GM12878 (cell line): ENCODE measurements at regions not wholly inside any gene's neighbourhood (a gene's known extent, or its start where the extent isn't known, plus 50 kb on each side); places are given as distances from the start of the nearest gene placed in this dataset.

ENCODE experiments used
- ATAC-seq: fragments of 200-7000 bp; cut with Tn5 transposase; 3 replicates; pipeline ENCODE4 v1.9.1; 2020; ENCODE audit warnings: mild to moderate bottlenecking, moderate library complexity
- BruUV-seq: library from RNA; stranded (reverse); fragments of 400-500 nt; replicated peaks from 2 replicates; lab custom pipeline; 2021; lab: Mats Ljungman, UMichigan
- CTCF ChIA-PET: fragments of 300-600 bp; sonication (Branson Sonifier 250); formaldehyde crosslinking; extraction: SDS; loops from one replicate; lab custom pipeline; 2021; ENCODE audit warnings: inconsistent platforms; lab: Yijun Ruan, JAX
- POLR2A ChIA-PET: fragments of 350-600 bp; formaldehyde crosslinking; extraction: SDS; loops from one replicate; lab custom pipeline; 2021; ENCODE audit warnings: inconsistent platforms; lab: Charles Lee
- RAD21 ChIA-PET: fragments of 300-600 bp; sonication (Branson Sonifier 250); formaldehyde crosslinking; loops from one replicate; lab custom pipeline; 2023; ENCODE audit warnings: antibody characterized with exemption; ENCODE audit not compliant: unreplicated experiment; lab: Charles Lee
- SMC1A ChIA-PET: fragments of 300-600 bp; sonication (Branson Sonifier 250); formaldehyde crosslinking; loops from one replicate; lab custom pipeline; 2023; ENCODE audit not compliant: unreplicated experiment, uncharacterized antibody; lab: Charles Lee
- DNase-seq: peaks from one replicate; pipeline ENCODE4 v3.0.0-alpha.2; 2011; ENCODE audit warnings: low read depth, low spot score
- FAIRE-seq: peaks from 3 replicates; lab custom pipeline; 2011; peaks lifted over from hg19 to GRCh38; lab: Jason Lieb, UNC
- H2AFZ ChIP-seq: 2 replicates; pipeline ENCODE4 v1.6.0; 2011; ENCODE audit warnings: low read depth, low read length, control low read depth; ENCODE audit not compliant: control insufficient read depth
- H3K27ac ChIP-seq: 2 replicates; pipeline ENCODE4 v1.5.1; 2011; ENCODE audit warnings: control low read depth; ENCODE audit not compliant: control insufficient read depth, insufficient read depth
- H3K27me3 ChIP-seq, 2 experiments: replicated peaks in 1 of 2; 2 replicates each; pipeline versions ENCODE4 v1.6.0 to v1.6.1; 2011; ENCODE audit warnings: low read length in 1 of 2; ENCODE audit not compliant: control insufficient read depth in 2 of 2, insufficient read depth in 2 of 2
- H3K36me3 ChIP-seq, 2 experiments: 2 replicates each; pipeline ENCODE4 v1.5.1; 2011; ENCODE audit warnings: low read length in 1 of 2; ENCODE audit not compliant: control insufficient read depth in 2 of 2, insufficient read depth in 2 of 2
- H3K4me1 ChIP-seq: 2 replicates; pipeline ENCODE4 v1.6.1; 2011; ENCODE audit warnings: mild to moderate bottlenecking, low read length, moderate library complexity, mixed read lengths; ENCODE audit not compliant: control insufficient read depth, insufficient read depth
- H3K4me2 ChIP-seq: 2 replicates; pipeline ENCODE4 v1.6.0; 2011; ENCODE audit warnings: control low read depth; ENCODE audit not compliant: control insufficient read depth, insufficient read depth
- H3K4me3 ChIP-seq: fragments of 200-600 bp; sonication (generic); 2 replicates; pipeline ENCODE4 v1.5.1; 2016
- H3K79me2 ChIP-seq: 2 replicates; pipeline ENCODE4 v1.6.0; 2011; ENCODE audit warnings: low read length; ENCODE audit not compliant: control insufficient read depth, insufficient read depth
- H3K9ac ChIP-seq: 2 replicates; pipeline ENCODE4 v1.8.0; 2011; ENCODE audit warnings: low read length, control low read depth, mixed read lengths; ENCODE audit not compliant: control insufficient read depth, insufficient read depth
- H3K9me3 ChIP-seq: replicated peaks from 3 replicates; pipeline ENCODE4 v1.5.1; 2011; ENCODE audit warnings: mild to moderate bottlenecking, low read length; ENCODE audit not compliant: control insufficient read depth, insufficient read depth
- H4K20me1 ChIP-seq: 2 replicates; pipeline ENCODE4 v1.6.0; 2011; ENCODE audit not compliant: control insufficient read depth, insufficient read depth
- ATF7 ChIP-seq: fragments of 450-650 bp; IDR thresholded peaks from 2 replicates; pipeline ENCODE4 v1.6.1; 2016; ENCODE audit warnings: low read depth, mild to moderate bottlenecking
- BMI1 ChIP-seq: fragments of 450-650 bp; IDR thresholded peaks from 2 replicates; pipeline ENCODE4 v1.6.1; 2016; ENCODE audit warnings: mild to moderate bottlenecking, moderate library complexity, borderline replicate concordance
- CBX5 ChIP-seq: sonication (generic); IDR thresholded peaks from 2 replicates; pipeline ENCODE4 v1.6.1; 2016; ENCODE audit warnings: low read depth, moderate library complexity, mild to moderate bottlenecking, inconsistent platforms
- CEBPZ ChIP-seq: fragments of 150-350 bp; IDR thresholded peaks from 2 replicates; pipeline ENCODE4 v1.6.1; 2016; ENCODE audit warnings: low read depth, low read length
- HSF1 ChIP-seq: fragments of 150-350 bp; IDR thresholded peaks from 2 replicates; pipeline ENCODE4 v1.6.1; 2014; ENCODE audit warnings: mild to moderate bottlenecking, low read depth, low read length
- JUND ChIP-seq: IDR thresholded peaks from 2 replicates; pipeline ENCODE4 v1.6.1; 2012; ENCODE audit warnings: low read depth, mild to moderate bottlenecking, low read length, improper control_type of control experiment, moderate library complexity
- MYC ChIP-seq: IDR thresholded peaks from 2 replicates; pipeline ENCODE4 v1.6.1; 2011; ENCODE audit warnings: mild to moderate bottlenecking, low read length, moderate library complexity, inconsistent platforms; ENCODE audit not compliant: insufficient read depth, insufficient replicate concordance, insufficient read length, severe bottlenecking
- PAX8 ChIP-seq: fragments of 450-650 bp; IDR thresholded peaks from 2 replicates; pipeline ENCODE4 v1.6.1; 2017; ENCODE audit warnings: mild to moderate bottlenecking, moderate library complexity
- PBX3 ChIP-seq: IDR thresholded peaks from 2 replicates; pipeline ENCODE4 v1.6.1; 2011; ENCODE audit warnings: mild to moderate bottlenecking, low read depth, low read length, moderate library complexity; ENCODE audit not compliant: insufficient replicate concordance
- POLR2AphosphoS5 ChIP-seq: IDR thresholded peaks from 2 replicates; pipeline ENCODE4 v1.6.1; 2011; ENCODE audit warnings: mild to moderate bottlenecking, low read length, inconsistent platforms
- RB1 ChIP-seq: fragments of 450-650 bp; formaldehyde crosslinking; IDR thresholded peaks from 2 replicates; pipeline ENCODE4 v1.6.1; 2017; ENCODE audit warnings: mild to moderate bottlenecking, borderline replicate concordance
- SMAD5 ChIP-seq: IDR thresholded peaks from 2 replicates; pipeline ENCODE4 v1.6.1; 2016; ENCODE audit warnings: antibody characterized with exemption, low read depth
- SREBF1 ChIP-seq: IDR thresholded peaks from 2 replicates; pipeline ENCODE4 v1.6.1; 2012; ENCODE audit warnings: mild to moderate bottlenecking, low read length
- SREBF2 ChIP-seq: IDR thresholded peaks from 2 replicates; pipeline ENCODE4 v1.6.1; 2012; ENCODE audit warnings: mild to moderate bottlenecking, low read length
- SRF ChIP-seq, 2 experiments: IDR thresholded peaks; 2 replicates each; pipeline ENCODE4 v1.6.1; 2011; ENCODE audit warnings: low read depth in 2 of 2, low read length in 2 of 2, mild to moderate bottlenecking in 1 of 2, moderate library complexity in 1 of 2
- YY1 ChIP-seq: IDR thresholded peaks from 2 replicates; pipeline ENCODE4 v1.6.1; 2011; ENCODE audit warnings: low read depth, mild to moderate bottlenecking, low read length
- ZBTB4 ChIP-seq: fragments of 450-650 bp; formaldehyde crosslinking; IDR thresholded peaks from 2 replicates; pipeline ENCODE4 v1.4.0; 2022; ENCODE audit warnings: mild to moderate bottlenecking, moderate library complexity
- WGBS: methylation state at CpG from one replicate; pipeline ENCODE4 v1.1.6; 2016; ENCODE audit warnings: low lambda C conversion rate; ENCODE audit not compliant: insufficient replicate concordance, insufficient coverage; ENCODE audit errors: missing lambda C conversion rate; 5-methylcytosine and 5-hydroxymethylcytosine counted together
- in situ Hi-C: fragments of 300-500 bp; cut with MboI; formaldehyde crosslinking; loops from 9 replicates; pipeline ENCODE4 v1.14.3; 2018; ENCODE audit warnings: mixed read lengths
- intact Hi-C: fragments of 100-400 bp; cut with micrococcal nuclease; formaldehyde crosslinking; loops from one replicate; pipeline ENCODE4 v1.14.2; 2022; ENCODE audit not compliant: unreplicated experiment

- BruUV-seq: no TSS peak
- no peak for ATAC-seq
- no peak overlapping the region for H3K27ac ChIP-seq
- H3K4me3 ChIP-seq: no peak overlapping the region
- RAD21 ChIA-PET: interaction anchor here (2.3 kb wide), 1 partner anchor 9 kb away, joined by 6 read pairs; no protein-coding TSS in a partner anchor
- H2AFZ ChIP-seq: no peak overlapping the region
- no peaks in the 10 kb centered on the region for H3K79me2 ChIP-seq
- no peaks in the 10 kb centered on the region for H3K27me3 ChIP-seq
- in situ Hi-C loops (no loop called here), intact Hi-C loops (no loop called here)
- H3K4me2 ChIP-seq: no peak overlapping the region
- H3K9me3 ChIP-seq: no peaks in the 10 kb centered on the region; the same call in 2 of the 3 replicates
- H3K9ac ChIP-seq: no peak overlapping the region
- POLR2A ChIA-PET: no interaction called here
- DNase-seq: no peak
- FAIRE-seq: no peak
- no peaks in the 10 kb centered on the region for H4K20me1 ChIP-seq
- WGBS: 0% methylated on average over 1 of the region's 1 CpG
- H3K36me3 ChIP-seq: no peaks in the 10 kb centered on the region
- H3K4me1 ChIP-seq: no peaks in the 10 kb centered on the region
- SMC1A ChIA-PET: interaction anchor here (1.2 to 4.4 kb wide), 5 partner anchors 10 to 651 kb away, joined by 3 to 29 read pairs (median 3); no protein-coding TSS in a partner anchor
- CTCF ChIA-PET: no interaction called here
- TF ChIP-seq SMAD5: no peak
- no peak for TF ChIP-seq POLR2AphosphoS5
- no peak for TF ChIP-seq JUND
- TF ChIP-seq YY1: no peak
- no peak for TF ChIP-seq HSF1
- TF ChIP-seq CEBPZ: no peak
- no peak for TF ChIP-seq SREBF2
- no peak for TF ChIP-seq MYC
- no peak for TF ChIP-seq SREBF1
- TF ChIP-seq CBX5: no peak
- no peak for TF ChIP-seq PBX3
- no peak for TF ChIP-seq RB1
- no peak for TF ChIP-seq ZBTB4 (CRISPR knock-in tag)
- no peak for TF ChIP-seq SRF (IDR thresholded peaks at IDR 0.05; ENCODE audit: low read depth in 2 of 2, low read length in 2 of 2)
- no peak for TF ChIP-seq PAX8
- no peak for TF ChIP-seq ATF7
- no peak for TF ChIP-seq BMI1
These were observed 895.7 kb upstream of the SORCS1 start for GRCh38 chr10:108060246-108060645.
